ENCODE measurements at regions not wholly inside any gene's neighbourhood (a gene's known extent, or its start where the extent isn't known, plus 50 kb on each side); places are given as distances from the start of the nearest gene placed in this dataset.

DNA sequence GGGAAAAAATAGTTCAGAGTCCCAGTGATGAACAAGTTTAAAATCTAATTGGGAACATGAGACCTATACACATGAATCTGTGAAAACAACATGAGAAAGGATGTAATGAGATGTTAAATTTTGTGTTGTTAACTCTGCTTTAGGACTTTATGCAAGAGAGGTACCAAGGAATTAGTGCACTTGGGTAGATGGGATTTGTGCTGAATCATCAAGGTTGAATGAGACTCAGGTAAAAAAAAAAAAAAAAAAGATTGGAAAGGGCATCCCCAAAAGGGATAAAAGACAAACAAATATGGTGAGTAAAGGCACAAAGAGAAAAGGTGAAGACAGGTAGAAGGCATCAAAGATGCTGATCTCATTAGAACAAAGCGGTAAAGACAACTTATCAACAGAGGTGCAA lies 644.4 kb downstream of the CBLN4 start:
- TF ChIP-seq CTCF (IDR thresholded peaks at IDR 0.05) (no peak), EP300 (IDR thresholded peaks at IDR 0.05) (no peak), POLR2AphosphoS5 (IDR thresholded peaks at IDR 0.05) (no peak), POLR2A (IDR thresholded peaks at IDR 0.05) (no peak)
